ENCODE measurements at regions not wholly inside any gene's neighbourhood (a gene's known extent, or its start where the extent isn't known, plus 50 kb on each side); places are given as distances from the start of the nearest gene placed in this dataset.

DNA sequence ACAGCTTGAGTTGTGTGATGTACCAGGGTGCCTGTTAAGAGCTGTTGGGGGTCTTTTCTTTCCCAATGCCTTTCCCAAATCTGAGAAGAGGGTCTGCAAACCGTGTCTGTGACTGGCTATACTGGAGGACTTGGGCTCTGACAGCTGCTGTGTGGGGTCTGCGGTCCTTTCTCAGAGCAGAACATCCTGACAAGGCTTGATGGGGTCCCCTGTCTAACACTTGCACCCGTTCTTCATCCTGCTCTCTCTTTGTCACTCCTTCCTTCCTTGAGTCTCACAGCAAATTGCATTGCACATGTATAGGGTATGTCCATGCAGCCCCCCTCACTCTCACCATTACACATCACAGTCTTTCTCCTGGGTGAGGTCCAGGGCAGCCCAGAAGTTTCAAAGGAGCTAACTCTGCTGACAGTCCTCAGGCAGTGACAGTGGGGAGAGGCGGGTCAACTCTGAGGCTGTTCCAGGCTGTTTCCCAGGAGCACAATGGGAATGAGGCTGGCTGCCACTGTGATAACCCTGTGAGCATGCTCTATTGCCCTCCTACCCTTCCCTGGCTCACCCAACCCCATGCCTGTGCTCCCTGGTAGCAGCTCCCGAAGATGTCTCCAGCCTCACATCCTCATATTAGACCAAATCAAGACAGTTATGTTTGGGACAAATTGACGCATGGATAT, 163.2 kb upstream of the GGTLC1 start:
- no peak for TF ChIP-seq POLR2A (IDR thresholded peaks at IDR 0.05; ENCODE audit: low read depth)
- no peak for TF ChIP-seq CTCF (IDR thresholded peaks at IDR 0.05)
- TF ChIP-seq POLR2AphosphoS5 (IDR thresholded peaks at IDR 0.05): no peak
